ENCODE measurements at regions not wholly inside any gene's neighbourhood (a gene's known extent, or its start where the extent isn't known, plus 50 kb on each side); places are given as distances from the start of the nearest gene placed in this dataset.

- TF ChIP-seq ELK4 (IDR thresholded peaks at IDR 0.05; ENCODE audit: borderline replicate concordance, low read depth, low read length) = no peak
- TF ChIP-seq, protein P1, sequence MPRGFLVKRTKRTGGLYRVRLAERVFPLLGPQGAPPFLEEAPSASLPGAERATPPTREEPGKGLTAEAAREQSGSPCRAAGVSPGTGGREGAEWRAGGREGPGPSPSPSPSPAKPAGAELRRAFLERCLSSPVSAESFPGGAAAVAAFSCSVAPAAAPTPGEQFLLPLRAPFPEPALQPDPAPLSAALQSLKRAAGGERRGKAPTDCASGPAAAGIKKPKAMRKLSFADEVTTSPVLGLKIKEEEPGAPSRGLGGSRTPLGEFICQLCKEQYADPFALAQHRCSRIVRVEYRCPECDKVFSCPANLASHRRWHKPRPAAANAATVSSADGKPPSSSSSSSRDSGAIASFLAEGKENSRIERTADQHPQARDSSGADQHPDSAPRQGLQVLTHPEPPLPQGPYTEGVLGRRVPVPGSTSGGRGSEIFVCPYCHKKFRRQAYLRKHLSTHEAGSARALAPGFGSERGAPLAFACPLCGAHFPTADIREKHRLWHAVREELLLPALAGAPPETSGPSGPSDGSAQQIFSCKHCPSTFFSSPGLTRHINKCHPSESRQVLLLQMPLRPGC (tag by site-specific recombination; IDR thresholded peaks at IDR 0.05) = no peak
Measured at GRCh38 chr10:2303169-2303568, 565.8 kb upstream of the ADARB2 start (continued).

DNA sequence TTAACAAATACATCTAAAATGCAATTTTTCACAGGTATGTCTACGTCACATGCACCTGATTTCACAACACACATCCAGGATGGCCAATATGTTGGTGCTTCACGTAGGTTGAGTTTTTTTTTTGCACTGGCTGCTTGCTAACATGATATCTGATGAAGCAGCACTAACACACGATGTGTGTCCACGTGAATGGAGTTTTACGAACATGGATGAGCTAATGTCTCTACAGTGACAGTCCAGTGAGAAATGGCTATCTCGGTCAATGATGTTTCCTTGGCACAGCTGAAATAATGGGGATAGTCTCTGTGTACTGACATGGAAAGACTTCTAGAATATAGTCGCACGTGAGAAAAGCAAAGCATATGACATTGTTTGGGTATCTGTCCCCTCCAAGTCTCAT, 563.9 kb upstream of the ADARB2 start:
- Histone ChIP-seq H3K27ac (ENCODE audit: extremely low read depth, low read depth, low read length) (no peak overlapping the region), H3K36me3 (ENCODE audit: control insufficient read depth in 2 of 2, insufficient read depth in 1 of 2, low read length in 2 of 2) (no peaks in the 10 kb centered on the region), H3K9me3 (ENCODE audit: control insufficient read depth, insufficient read depth, low read depth, low read length) (no peaks in the 10 kb centered on the region), H3K4me3 (ENCODE audit: low read depth, low read length) (no peak overlapping the region), H3K4me1 (ENCODE audit: control insufficient read depth, insufficient read depth, low read length) (no peaks in the 10 kb centered on the region)
- CTCF ChIA-PET = no interaction called here
- POLR2A ChIA-PET = no interaction called here
- TF ChIP-seq ZNF146 (tag by site-specific recombination; IDR thresholded peaks at IDR 0.05) = no peak
- TF ChIP-seq, protein P2, sequence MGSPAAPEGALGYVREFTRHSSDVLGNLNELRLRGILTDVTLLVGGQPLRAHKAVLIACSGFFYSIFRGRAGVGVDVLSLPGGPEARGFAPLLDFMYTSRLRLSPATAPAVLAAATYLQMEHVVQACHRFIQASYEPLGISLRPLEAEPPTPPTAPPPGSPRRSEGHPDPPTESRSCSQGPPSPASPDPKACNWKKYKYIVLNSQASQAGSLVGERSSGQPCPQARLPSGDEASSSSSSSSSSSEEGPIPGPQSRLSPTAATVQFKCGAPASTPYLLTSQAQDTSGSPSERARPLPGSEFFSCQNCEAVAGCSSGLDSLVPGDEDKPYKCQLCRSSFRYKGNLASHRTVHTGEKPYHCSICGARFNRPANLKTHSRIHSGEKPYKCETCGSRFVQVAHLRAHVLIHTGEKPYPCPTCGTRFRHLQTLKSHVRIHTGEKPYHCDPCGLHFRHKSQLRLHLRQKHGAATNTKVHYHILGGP (tag by site-specific recombination; IDR thresholded peaks at IDR 0.05) = no peak
- no peak for TF ChIP-seq ZNF335 (tag by site-specific recombination; conservative IDR thresholded peaks at IDR 0.05)
- no peak for TF ChIP-seq ZNF548 (tag by site-specific recombination; IDR thresholded peaks at IDR 0.05)
- TF ChIP-seq HOXD13 (CRISPR knock-in tag; IDR thresholded peaks at IDR 0.05; ENCODE audit: borderline replicate concordance) = no peak
- TF ChIP-seq ZNF391 (tag by site-specific recombination; IDR thresholded peaks at IDR 0.05; ENCODE audit: borderline replicate concordance, low read depth) = no peak
- TF ChIP-seq ZNF157 (tag by site-specific recombination; IDR thresholded peaks at IDR 0.05) = no peak
- no peak for TF ChIP-seq ZNF660 (tag by site-specific recombination; IDR thresholded peaks at IDR 0.05)
- no peak for TF ChIP-seq ZNF274 (IDR thresholded peaks at IDR 0.05; ENCODE audit: low read length)
- no peak for TF ChIP-seq ZNF274 (tag by site-specific recombination; IDR thresholded peaks at IDR 0.05; ENCODE audit: borderline replicate concordance)
- no peak for TF ChIP-seq ZNF596 (tag by site-specific recombination; IDR thresholded peaks at IDR 0.05)
- TF ChIP-seq YY2 (tag by site-specific recombination; IDR thresholded peaks at IDR 0.05) = no peak
- no peak for TF ChIP-seq TRIM28 (IDR thresholded peaks at IDR 0.05; ENCODE audit: borderline replicate concordance, low read length)
- TF ChIP-seq KLF16 (tag by site-specific recombination; IDR thresholded peaks at IDR 0.05) = no peak
- TF ChIP-seq ZNF174 (tag by site-specific recombination; IDR thresholded peaks at IDR 0.05) = no peak
- TF ChIP-seq ZNF175 (tag by site-specific recombination; IDR thresholded peaks at IDR 0.05) = no peak

DNA sequence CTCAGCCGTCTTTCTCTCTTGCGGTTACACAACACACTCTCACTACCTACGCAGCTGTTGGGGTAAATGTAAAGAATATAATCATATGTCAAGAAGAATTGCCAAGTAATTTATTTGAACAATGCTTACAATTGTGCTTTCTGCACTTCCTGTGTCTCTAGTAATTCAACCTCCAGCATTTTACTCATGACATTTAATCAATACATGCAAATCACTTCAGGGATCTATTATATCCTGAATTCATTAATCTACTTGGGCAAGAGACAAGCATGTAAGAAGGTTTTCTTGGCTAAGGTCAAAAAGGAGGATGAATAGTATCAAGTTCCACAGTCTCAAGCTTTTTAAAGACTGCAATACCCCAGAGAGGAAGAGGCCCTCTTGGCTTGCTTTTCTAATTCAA, 562.9 kb upstream of the ADARB2 start:
- Histone ChIP-seq H3K4me1 (ENCODE audit: control insufficient read depth, insufficient read depth, low read length) (no peaks in the 10 kb centered on the region), H3K36me3 (ENCODE audit: control insufficient read depth in 2 of 2, insufficient read depth in 1 of 2, low read length in 2 of 2) (no peaks in the 10 kb centered on the region), H3K27ac (ENCODE audit: extremely low read depth, low read depth, low read length) (no peak overlapping the region), H3K9me3 (ENCODE audit: control insufficient read depth, insufficient read depth, low read depth, low read length) (no peaks in the 10 kb centered on the region), H3K4me3 (ENCODE audit: low read depth, low read length) (no peak overlapping the region)
- no peak for TF ChIP-seq ZBTB26 (tag by site-specific recombination; optimal IDR thresholded peaks at IDR 0.05)
- no peak for TF ChIP-seq GLI2 (tag by site-specific recombination; IDR thresholded peaks at IDR 0.05; ENCODE audit: borderline replicate concordance, low read depth)
- no peak for TF ChIP-seq ZNF10 (tag by site-specific recombination; IDR thresholded peaks at IDR 0.05)
- TF ChIP-seq SP7 (tag by site-specific recombination; IDR thresholded peaks at IDR 0.05) = no peak
- no peak for TF ChIP-seq ZNF785 (tag by site-specific recombination; IDR thresholded peaks at IDR 0.05)
- POLR2A ChIA-PET = no interaction called here
- CTCF ChIA-PET = no interaction called here
